Subcutaneous abdominal adipose tissue (tissue), 5 donors: ENCODE measurements at regions not wholly inside any gene's neighbourhood (a gene's known extent, or its start where the extent isn't known, plus 50 kb on each side); places are given as distances from the start of the nearest gene placed in this dataset.

Source experiments
- H3K27ac ChIP-seq: one replicate; pipeline ENCODE4 v1.7.0; 2013; ENCODE audit warnings: low read depth, mild to moderate bottlenecking, inconsistent platforms, low read length, moderate library complexity
- H3K27me3 ChIP-seq, 5 donors: one replicate each; pipeline ENCODE4 v1.7.0; 2013; ENCODE audit warnings: low read length in 5 of 5, inconsistent platforms in 1 of 5; ENCODE audit not compliant: control insufficient read depth in 5 of 5, insufficient read depth in 4 of 5
- H3K36me3 ChIP-seq, 5 donors: one replicate each; pipeline ENCODE4 v1.7.0; 2013; ENCODE audit warnings: low read length in 5 of 5; ENCODE audit not compliant: control insufficient read depth in 5 of 5, insufficient read depth in 5 of 5
- H3K4me1 ChIP-seq, 5 donors: one replicate each; pipeline ENCODE4 v1.7.0; 2013; ENCODE audit warnings: low read length in 5 of 5, mild to moderate bottlenecking in 3 of 5, moderate library complexity in 1 of 5; ENCODE audit not compliant: control insufficient read depth in 5 of 5, insufficient read depth in 5 of 5
- H3K4me3 ChIP-seq, 5 donors: one replicate each; pipeline ENCODE4 v1.7.0; 2013; ENCODE audit warnings: low read length in 5 of 5, low read depth in 1 of 5
- H3K9ac ChIP-seq, 5 donors: one replicate each; pipeline ENCODE4 v1.7.0; 2013; ENCODE audit warnings: low read length in 5 of 5, mild to moderate bottlenecking in 4 of 5, moderate library complexity in 3 of 5
- H3K9me3 ChIP-seq, 5 donors: one replicate each; pipeline ENCODE4 v1.7.0; 2013; ENCODE audit warnings: low read length in 5 of 5; ENCODE audit not compliant: control insufficient read depth in 5 of 5
- donor health status: healthy.
- donor health status: healthy.
- donor health status: healthy.
- donor health status: healthy.
- donor health status: healthy.

DNA sequence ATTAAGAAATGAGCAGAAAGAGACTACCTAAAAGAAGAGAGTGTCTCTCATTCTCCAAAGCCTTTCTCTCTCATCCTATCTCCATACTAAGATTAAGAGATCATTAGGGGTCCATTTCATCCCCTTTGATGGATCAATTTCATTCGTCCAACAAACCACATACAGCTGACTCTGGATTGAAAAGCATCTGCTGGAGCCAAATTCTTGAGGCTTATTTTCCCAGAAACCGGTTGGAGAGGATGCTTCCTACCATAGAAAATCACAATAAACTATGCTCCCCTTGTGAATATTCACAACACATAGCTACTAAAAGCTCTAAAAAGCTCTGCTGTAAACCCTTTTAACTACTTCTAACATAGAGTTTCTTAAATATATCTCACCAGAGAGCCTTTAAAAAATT, 755.0 kb upstream of the ZNF608 start:
- Histone ChIP-seq H3K36me3 (no peaks in the 10 kb centered on the region), H3K9me3 (no peaks in the 10 kb centered on the region), H3K27ac (no peak overlapping the region), H3K27me3 (no peaks in the 10 kb centered on the region), H3K4me3 (no peak overlapping the region), H3K4me1 (no peaks in the 10 kb centered on the region), H3K9ac (no peak overlapping the region)

DNA sequence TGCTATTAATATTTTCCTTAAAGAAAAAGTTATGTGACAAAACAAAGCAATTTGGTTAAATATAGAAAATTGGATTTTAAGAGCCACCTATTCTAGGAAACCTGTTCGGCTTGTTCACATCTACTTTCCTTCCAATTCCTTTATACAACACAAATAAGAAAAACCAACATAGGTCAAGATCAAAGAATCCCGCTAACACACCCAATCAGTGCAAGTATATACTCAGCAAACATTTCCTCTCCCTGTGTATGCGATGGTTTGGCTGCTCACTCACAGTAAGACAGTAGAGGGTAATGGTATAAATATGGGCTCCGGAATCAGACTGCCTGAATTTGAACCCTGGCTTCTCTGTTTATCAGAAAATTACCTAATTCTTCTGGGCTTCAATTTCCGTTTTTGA, 757.5 kb upstream of the ZNF608 start:
- no peaks in the 10 kb centered on the region for H3K9me3 ChIP-seq
- H3K9ac ChIP-seq, result no peak overlapping the region
- H3K36me3 ChIP-seq, result no peaks in the 10 kb centered on the region
- H3K27ac ChIP-seq, result no peak overlapping the region
- no peaks in the 10 kb centered on the region for H3K4me1 ChIP-seq
- no peaks in the 10 kb centered on the region for H3K27me3 ChIP-seq
- no peak overlapping the region for H3K4me3 ChIP-seq

DNA sequence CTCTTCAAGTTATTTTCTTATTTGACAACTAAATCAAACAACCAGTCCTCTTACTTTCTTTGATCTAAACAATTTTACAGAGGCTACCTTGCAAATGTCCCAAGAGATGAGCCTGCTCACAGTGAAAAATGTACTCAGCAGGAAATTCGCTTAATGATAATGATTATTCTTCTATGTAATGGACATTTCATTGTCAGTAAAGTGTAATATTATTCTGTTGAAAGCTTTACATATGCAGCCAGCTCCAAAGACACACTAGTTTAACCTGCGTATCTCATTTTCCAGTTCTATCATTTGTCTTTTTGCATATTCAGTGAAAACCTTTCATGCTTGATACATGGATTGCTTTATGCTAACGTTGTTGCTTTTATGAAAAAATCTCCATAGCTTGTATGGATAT, 758.7 kb upstream of the ZNF608 start:
- H3K4me3 ChIP-seq, result no peak overlapping the region
- H3K9ac ChIP-seq, result no peak overlapping the region
- H3K27me3 ChIP-seq, result no peaks in the 10 kb centered on the region
- no peaks in the 10 kb centered on the region for H3K9me3 ChIP-seq
- no peaks in the 10 kb centered on the region for H3K4me1 ChIP-seq
- no peak overlapping the region for H3K27ac ChIP-seq
- no peaks in the 10 kb centered on the region for H3K36me3 ChIP-seq

DNA sequence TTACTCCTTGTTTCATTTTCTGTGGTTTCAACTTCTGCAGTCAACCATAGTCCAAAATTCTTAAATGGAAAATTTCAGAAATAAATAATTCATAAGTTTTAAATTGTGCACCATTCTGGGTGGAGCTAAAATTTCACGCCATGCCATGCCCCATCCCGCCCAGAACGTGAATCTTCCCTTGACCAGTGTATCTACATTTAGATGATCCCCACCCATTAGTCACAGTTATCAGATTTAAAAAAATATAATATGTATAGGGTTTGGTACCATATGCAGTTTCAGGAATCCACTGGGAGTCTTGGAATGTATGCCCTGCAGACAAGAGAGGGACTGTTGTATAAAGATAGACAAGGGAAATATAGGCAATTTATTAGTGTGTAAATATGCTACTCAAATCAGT, 759.7 kb upstream of the ZNF608 start:
- no peaks in the 10 kb centered on the region for H3K27me3 ChIP-seq
- peaks cover 0 to 4% (median 0%) of the 10 kb centered on the region in 5 donors for H3K4me1 ChIP-seq
- H3K9me3 ChIP-seq, result no peaks in the 10 kb centered on the region
- no peak overlapping the region for H3K9ac ChIP-seq
- no peaks in the 10 kb centered on the region for H3K36me3 ChIP-seq
- H3K27ac ChIP-seq, result no peak overlapping the region
- H3K4me3 ChIP-seq, result no peak overlapping the region

DNA sequence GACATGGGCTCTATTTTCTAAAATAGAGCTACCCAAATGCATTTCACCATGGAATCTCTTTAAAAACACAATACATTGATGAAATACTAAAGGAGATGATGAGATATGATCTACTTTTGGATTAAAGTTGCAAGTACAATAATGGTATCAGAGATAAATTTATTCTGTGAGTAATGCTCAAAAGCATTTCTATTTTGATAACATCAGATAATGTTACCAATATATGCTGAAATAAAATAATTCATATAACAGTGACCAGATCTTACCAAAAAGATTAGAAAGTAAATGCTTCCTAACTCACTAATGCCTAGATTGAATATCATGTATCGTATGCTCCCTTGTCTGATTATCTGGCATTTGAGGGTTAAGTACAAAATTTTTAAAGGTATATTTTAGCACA, 761.8 kb upstream of the ZNF608 start:
- peaks cover 0 to 4% (median 0%) of the 10 kb centered on the region in 5 donors for H3K4me1 ChIP-seq
- no peaks in the 10 kb centered on the region for H3K36me3 ChIP-seq
- H3K4me3 ChIP-seq, result no peak overlapping the region
- no peaks in the 10 kb centered on the region for H3K27me3 ChIP-seq
- no peak overlapping the region for H3K27ac ChIP-seq
- no peaks in the 10 kb centered on the region for H3K9me3 ChIP-seq
- H3K9ac ChIP-seq, result no peak overlapping the region

DNA sequence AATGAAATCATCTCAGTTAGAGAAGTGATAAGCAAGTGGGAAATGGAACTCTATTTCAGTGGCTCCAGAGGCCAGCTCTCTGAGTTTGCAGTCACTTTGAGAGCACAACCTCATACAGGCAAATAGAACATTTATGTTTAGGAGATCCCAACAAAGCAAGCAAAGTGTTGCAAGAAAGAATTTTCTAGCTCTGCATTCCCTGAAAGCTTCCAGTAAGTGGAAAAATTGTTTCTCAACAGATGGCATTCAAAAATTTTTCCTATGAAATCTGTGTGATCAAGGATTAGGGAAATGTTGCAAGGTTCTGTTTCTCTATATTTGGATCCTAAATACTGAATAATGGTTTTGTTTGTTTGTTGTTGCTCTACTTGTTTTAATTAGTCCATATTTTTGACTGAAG, 764.2 kb upstream of the ZNF608 start:
- Histone ChIP-seq H3K36me3 (no peaks in the 10 kb centered on the region), H3K4me1 (peaks cover 0 to 4% (median 0%) of the 10 kb centered on the region in 5 donors), H3K4me3 (no peak overlapping the region), H3K9ac (no peak overlapping the region), H3K27me3 (no peaks in the 10 kb centered on the region), H3K27ac (no peak overlapping the region), H3K9me3 (no peaks in the 10 kb centered on the region)

DNA sequence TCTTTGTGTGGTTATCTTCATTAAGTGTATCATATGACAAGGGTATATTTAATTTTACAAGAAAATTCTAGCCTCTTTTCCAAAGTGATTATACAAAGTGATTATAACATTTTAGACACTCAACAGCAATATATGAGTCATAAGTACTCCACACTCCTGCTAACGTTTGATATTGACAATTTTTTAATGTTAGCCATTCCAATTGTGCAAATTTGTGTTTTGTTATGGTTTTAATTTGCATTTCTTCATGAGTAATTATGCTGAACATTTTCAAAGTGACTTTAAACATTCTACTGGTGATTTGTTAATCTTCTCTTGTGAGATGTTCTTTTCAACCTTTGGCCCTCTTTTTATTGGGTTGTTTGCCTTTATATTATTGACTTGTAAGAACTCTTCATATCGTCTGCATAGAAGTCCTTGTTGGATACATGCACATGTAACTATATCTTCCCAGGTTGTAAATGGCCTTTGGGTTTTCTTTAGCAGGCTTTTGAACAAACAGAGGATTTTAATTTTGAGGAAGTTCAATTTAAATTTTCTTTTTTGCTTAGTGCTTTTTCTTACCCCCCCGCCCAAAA, 771.6 kb upstream of the ZNF608 start:
- Histone ChIP-seq H3K27ac (no peak overlapping the region), H3K27me3 (no peaks in the 10 kb centered on the region), H3K9me3 (no peaks in the 10 kb centered on the region), H3K4me3 (no peak overlapping the region), H3K4me1 (no peaks in the 10 kb centered on the region), H3K9ac (no peak overlapping the region), H3K36me3 (no peaks in the 10 kb centered on the region)

DNA sequence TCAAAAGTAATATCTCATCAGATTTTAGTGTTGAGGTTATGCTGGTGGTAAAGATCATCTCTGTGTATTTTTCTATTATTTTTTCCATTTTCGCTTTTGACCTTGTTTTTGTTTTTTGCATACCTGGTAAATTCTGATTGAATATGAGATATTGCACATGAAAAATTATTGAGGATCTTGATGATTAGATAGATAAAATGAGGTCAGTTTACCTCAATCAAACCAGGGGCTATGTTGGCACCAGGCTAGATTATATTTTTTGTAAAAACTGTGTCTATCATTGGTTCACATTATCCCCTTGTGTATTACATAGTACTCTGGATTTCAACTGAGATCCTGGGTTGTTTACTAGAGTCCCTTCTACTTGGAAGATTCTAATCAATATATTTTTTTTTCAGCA, 774.9 kb upstream of the ZNF608 start:
- no peak overlapping the region for H3K9ac ChIP-seq
- no peaks in the 10 kb centered on the region for H3K9me3 ChIP-seq
- no peaks in the 10 kb centered on the region for H3K36me3 ChIP-seq
- H3K4me3 ChIP-seq, result no peak overlapping the region
- no peaks in the 10 kb centered on the region for H3K27me3 ChIP-seq
- no peak overlapping the region for H3K27ac ChIP-seq
- H3K4me1 ChIP-seq, result no peaks in the 10 kb centered on the region

DNA sequence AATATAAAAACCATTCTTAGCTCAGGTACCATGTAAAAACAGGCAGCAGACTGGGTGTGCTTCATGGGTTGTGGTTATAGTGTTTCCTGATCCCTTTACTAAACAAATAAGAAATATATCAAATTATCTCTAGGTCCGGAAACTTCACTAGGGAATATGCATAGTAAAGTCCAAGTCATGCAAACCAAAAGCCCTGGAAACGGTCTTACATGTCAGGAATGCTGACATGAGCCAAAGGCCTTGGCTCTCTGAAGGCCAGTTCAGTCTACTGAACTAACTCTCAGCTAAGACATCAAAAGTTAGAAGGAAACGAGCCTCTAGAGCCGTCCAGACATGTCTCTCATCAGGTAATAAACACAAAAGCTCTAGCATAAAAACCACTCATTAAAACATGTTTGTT, 778.9 kb upstream of the ZNF608 start:
- no peaks in the 10 kb centered on the region for H3K4me1 ChIP-seq
- H3K27ac ChIP-seq, result no peak overlapping the region
- H3K27me3 ChIP-seq, result no peaks in the 10 kb centered on the region
- no peaks in the 10 kb centered on the region for H3K9me3 ChIP-seq
- H3K4me3 ChIP-seq, result no peak overlapping the region
- no peak overlapping the region for H3K9ac ChIP-seq
- H3K36me3 ChIP-seq, result no peaks in the 10 kb centered on the region

DNA sequence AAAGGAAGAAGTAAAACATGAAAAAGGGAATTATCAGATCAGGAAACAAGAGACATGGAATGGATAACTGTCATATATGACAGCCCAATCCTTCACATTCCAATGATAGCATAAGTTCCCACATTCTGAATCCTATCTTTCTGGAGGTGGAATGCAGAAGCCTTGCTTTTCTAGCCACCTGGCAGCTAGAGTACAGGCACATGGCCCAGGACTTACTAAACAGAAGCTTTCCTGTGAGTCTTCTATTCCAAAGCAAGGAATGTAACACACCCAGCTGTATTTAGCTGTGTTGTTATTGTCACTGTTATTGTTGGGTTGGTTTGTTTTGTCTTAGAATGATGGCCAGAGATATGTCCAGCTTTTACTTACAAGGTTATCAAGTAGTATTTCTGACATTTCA, 780.5 kb upstream of the ZNF608 start:
- H3K27me3 ChIP-seq, result no peaks in the 10 kb centered on the region
- no peak overlapping the region for H3K4me3 ChIP-seq
- no peaks in the 10 kb centered on the region for H3K36me3 ChIP-seq
- H3K9me3 ChIP-seq, result no peaks in the 10 kb centered on the region
- no peaks in the 10 kb centered on the region for H3K4me1 ChIP-seq
- H3K9ac ChIP-seq, result no peak overlapping the region
- H3K27ac ChIP-seq, result no peak overlapping the region

DNA sequence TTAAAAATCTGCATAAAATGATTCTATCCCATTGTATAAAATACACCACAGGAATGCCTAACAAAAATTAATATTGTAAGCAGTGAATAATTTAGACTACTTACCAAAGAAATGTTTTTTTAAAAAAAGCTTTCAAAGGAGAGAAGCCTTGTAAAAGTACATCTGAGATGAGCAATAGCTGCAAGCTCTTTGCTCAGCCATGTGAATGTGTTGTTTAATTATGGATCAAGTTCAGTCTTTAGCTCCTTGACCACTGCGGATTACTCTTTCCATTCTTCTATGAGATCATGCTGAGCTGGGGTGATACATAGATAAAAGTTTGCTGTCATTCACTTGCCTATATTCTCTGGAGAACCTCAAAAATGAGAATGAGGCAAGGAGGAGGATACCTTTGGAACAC, 782.4 kb upstream of the ZNF608 start:
- Histone ChIP-seq H3K4me3 (no peak overlapping the region), H3K27me3 (no peaks in the 10 kb centered on the region), H3K36me3 (no peaks in the 10 kb centered on the region), H3K9ac (no peak overlapping the region), H3K27ac (no peak overlapping the region), H3K4me1 (no peaks in the 10 kb centered on the region), H3K9me3 (no peaks in the 10 kb centered on the region)
